Ecto neural progenitor cell (in vitro differentiated cells): ENCODE measurements at regions not wholly inside any gene's neighbourhood (a gene's known extent, or its start where the extent isn't known, plus 50 kb on each side); places are given as distances from the start of the nearest gene placed in this dataset.

ENCODE experiments used
- DNase-seq: peaks from one replicate; pipeline ENCODE4 v3.0.0-alpha.2; 2018; ENCODE audit warnings: low spot score

DNA sequence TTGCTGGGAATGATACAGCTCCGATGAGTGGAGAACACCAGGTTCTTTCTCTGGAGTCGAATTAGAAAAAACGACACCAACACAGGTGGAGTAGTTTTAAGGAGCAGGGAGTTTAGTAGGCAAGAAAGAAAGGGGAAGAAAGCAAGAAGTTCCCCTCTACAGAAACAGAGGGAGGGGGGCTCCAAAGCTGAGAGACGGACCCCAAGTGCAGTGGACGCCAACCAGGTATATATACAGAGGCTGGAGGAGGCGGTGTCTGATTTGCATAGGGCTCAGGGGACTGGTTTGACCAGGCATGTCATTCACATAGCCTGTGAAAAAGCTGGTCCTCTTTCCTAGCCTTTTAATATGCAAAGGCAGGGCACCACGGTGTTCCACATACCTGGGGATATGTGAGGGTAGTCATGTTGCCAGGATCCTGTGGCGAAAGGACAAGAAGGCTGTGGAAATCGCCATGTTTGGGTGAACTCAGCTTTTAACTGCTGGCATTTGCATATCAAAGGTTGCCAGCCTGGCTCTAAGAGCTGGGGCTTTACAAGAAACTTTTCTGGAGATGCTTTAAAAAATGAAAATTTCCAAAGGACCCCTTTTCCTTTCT is 887.4 kb upstream of the EPHA6 start:
- no peak for DNase-seq

DNA sequence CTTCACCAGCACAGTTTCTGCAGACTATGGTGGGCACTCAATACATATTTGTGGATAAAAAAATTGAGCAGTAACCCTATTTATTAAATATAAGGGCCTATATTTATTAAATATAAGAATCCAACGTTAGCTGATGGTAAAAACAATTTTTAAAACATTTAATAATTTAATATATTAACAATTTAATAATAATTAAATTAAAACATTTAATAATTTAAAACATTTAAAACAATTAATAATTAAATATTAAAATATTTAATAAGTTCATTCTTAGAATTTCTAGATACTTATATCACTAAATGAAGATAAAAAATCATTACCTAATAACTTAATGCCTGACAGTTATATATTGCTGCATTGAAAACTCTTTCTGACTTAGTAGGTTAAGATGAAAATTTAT is 880.2 kb upstream of the EPHA6 start:
- DNase-seq: no peak

DNA sequence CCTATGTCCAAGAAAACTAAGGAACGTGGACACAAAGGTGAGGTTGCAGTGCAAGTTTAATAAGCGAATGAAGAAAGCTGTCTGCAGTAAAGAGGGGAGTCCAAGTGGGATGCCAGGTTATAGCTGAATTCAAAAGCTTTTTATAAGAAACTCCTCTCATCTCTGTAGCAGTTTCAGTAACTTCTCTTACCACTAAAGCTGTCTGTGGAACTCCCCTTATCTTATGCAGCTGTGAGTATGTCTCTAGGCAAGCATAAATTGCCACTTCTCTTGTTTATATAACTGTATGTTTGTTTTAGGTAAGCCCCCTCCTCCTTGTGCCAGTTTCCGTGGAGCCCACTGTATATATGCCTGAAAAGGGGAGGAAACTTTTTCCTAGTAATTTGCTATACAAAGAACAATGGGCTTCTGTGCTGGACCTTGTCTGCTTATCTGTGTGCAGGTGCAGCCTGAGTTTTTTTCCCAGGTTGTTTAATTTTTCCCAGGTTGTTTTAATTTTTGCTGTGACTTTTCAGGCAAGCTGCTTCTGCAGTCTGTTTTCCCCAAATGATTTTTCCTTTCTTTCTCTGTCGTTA is 875.1 kb upstream of the EPHA6 start:
- no peak for DNase-seq

DNA sequence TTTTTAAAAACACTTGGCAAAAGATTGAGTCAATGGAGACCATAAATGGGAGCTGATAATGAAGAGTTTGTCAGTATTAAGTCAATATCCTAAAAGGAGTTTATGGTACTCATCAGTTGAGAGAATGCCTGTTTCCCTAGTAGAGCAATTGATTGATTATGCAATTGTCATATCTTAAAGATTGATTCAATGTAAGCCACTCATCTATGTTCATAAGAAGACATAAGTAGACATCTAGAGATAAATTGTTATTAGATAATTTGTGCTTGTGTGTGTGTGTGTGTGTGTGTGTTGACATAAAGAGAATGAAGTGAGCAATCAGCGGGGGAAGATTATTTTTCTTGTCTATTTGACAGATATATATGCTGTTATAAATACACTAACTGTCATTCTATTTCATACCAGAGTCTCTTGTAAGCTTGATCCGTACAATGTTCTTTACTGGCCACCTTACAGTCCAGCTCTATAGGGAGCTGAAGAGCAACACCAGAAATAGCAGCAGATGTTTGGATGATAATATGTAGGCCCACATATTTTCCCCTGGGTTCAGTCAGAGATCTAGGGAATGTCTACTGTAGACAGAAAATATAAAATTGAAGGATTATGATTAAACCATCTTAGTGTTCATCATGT is 848.6 kb upstream of the EPHA6 start:
- DNase-seq: no peak

DNA sequence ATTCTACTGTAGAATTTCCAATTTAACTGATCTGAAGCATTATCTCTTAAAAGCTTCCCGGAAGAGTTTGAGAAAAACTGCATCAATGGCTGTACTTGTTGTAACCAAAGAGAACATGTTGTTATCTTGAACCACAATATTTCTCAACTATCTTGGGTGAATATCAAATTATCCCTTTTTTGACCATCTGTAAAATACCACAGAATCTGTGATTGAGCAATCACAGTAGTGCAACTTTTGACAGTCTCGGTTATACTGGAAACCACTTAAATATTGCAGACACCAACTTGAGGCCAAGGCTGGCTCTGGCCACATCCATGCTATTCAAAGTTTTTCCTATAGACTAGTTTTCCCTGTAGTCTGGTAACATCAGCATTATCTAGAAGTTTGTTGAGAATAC is 842.8 kb upstream of the EPHA6 start:
- no peak for DNase-seq

DNA sequence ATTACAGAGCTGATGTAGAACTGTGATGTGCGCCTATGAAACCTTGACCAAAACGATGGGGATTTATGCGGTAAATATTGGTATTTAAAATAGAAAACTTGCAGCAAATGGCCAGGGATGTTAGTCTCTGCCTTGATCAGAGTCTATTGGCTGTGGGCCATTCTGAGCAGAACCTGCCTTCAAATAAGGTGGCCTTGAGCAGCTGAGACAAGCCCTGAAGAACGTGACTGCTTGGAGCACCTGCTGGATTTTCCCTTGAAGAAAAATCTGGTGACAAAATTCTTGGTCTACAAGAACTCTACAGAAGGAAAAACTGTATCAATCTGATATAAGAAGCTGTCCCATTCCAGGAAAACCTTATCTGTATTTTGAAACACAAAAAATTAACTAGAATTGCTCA is 820.1 kb upstream of the EPHA6 start:
- DNase-seq: no peak

DNA sequence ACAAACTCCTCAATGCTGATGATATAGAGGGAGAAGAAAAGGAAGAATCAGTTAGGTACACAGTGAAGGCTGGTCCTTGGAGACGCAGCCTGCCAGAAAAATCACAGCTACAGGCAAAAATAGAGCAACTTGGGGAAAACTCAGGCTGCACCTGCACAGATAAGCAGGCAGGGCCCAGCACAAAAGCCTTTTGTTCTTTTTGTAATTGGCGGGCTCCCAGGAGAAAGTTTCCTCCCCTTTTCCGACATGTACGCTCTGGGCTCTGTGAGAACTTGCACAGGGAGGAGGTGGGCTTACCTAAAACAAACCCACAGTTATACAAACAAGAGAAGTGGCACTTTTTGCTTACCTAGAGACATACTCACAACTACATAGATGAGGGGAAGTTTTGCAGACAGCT is 813.4 kb upstream of the EPHA6 start:
- DNase-seq: peak; percentile 46

DNA sequence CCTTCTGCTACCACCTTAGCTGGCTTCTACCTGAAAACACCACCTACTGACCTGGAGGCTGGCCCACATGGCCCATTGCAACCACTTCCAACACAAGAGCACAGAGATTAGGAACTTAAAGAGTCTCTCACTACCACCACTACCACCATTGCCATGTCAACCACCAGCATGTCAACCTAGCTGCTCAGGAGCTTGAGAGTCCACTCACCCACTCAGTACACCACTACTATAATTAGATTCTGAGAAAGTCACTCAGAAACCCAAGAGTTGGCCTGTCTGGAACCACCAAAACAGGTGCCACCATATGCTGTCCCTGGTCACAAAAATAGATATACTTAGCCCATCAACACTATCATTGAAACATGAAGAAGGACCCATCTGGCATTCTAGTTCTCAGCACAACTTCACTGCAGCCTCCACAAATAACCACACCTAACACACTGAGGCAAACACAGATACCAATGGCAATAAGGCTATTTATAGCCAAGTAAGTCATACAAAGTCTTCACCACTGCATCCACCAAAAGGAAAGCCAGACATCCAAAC is 806.7 kb upstream of the EPHA6 start:
- no peak for DNase-seq

DNA sequence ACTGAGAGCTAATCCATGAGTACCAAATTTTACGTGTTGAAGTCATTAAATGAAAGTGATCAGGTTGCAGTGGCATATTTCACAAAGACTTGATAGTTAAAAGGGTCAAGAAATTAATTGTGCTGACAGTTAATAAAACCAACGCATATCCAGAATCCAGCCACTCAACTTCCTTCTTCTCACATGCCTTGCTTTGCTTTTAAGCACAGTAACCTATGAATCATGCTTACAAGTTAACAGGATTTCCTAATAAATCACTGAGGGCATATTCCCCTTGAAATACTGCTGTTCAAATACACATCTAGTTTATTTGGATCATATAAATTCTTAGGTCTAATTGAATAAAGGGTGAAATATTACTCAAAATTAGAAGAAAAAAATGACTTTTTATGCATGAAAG is 801.5 kb upstream of the EPHA6 start:
- no peak for DNase-seq

DNA sequence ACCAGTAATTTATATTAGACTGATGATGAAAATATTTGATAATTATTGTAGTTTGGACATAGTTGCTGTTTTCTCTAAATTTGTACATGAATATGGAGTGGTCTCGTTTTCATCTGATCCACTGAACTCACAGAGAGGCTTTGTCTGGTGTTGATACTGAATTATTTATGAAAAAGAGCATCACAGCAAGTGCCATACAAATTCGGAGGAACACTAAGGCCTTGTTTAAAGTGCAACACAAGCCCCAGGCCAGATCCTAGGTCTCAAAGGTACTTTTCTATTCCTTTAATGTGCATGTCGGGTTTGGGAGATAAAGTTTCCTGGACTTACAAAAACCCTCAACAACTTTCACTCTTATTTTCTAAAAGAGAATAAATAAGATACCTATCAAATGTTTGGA is 796.8 kb upstream of the EPHA6 start:
- no peak for DNase-seq

DNA sequence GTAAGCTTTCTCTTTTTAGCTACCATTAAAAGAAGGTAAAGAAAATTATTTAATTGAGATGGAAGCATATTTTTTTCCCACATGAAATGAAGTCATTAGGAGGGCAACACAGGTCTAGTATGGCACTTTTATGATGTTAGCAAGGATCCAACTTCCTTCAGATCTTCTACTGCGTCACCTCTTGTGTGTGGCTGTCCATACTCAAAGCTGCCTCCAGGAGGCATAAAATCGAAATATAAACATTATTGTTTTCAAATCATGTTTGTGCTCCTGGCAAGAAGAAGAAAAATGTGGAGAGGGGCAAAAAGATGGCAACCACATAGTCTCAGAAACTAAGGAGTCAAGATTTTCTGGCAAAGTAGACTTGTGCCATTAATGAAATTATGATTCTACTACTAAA is 791.7 kb upstream of the EPHA6 start:
- no peak for DNase-seq

DNA sequence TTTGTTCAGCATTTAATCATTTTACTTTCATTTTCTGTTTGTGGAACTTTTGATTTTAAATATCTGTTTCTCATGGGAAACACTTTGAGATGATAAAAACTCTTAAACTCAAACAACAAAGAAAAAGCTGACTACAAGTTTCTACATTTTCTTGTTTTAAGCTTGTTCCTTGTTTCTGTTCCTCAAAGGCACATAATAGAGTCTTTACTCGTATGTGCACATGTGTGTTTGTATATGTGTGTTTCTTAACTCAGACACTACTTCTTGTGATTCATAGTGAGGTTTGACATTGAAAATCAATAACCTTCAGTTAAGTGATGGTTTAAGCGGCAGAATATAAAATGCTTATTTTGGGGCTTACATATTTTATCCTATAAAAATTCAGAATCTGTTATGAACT is 786.7 kb upstream of the EPHA6 start:
- DNase-seq: no peak

DNA sequence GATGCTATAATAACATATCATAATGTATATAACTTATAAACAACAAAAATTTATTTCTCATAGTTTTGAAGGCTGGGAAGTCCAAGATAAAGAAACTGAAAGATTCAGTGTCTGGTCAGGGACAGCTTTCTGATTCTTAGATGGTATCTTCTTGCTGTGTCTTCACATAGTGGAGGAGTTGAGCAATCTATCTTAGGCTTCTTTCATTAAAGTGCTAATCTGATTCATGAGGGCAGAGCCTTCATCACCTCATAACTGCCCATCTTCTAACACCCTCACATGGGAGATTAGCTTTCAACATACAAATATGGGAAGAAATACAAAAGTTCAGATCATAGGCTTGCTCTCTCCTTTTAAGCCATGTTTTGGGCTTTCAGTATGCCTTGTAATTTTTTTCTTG is 774.8 kb upstream of the EPHA6 start:
- no peak for DNase-seq

DNA sequence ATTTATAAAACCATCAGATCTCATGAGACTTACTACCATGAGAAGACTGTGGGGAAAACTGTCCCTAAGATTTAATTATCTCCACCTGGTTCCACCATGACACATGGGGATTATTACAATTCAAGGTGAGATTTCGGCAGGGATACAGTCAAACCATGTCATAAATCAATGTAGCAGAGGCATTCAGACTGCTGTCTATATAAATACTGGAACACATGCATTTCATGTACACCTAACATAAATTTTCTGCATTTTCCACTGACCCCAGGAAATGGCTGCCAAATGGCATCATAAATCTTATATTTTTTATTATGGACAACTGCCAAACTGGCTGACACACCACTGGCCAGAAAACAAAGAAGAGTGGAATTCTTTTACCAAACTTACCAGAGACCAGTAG is 755.1 kb upstream of the EPHA6 start:
- no peak for DNase-seq

DNA sequence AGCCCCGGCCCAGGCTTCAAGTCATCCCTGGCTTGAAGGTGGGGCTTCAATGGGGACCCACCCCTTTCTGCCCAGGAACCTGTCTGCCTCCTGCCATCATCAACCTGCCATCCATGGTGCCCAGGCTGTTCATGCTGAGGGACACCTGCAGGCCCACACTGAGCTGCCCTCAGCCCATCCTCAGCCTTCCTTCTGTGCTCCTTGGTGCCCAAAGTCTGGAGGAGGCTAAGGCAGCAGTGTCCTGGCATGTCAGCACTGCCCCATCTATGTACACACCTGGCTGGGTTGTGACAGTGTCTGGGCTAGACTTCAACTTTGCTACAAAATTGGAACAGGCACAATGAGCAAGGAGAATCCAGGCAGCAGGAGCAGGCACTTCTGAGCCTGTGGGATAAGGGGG is 745.3 kb upstream of the EPHA6 start:
- no peak for DNase-seq

DNA sequence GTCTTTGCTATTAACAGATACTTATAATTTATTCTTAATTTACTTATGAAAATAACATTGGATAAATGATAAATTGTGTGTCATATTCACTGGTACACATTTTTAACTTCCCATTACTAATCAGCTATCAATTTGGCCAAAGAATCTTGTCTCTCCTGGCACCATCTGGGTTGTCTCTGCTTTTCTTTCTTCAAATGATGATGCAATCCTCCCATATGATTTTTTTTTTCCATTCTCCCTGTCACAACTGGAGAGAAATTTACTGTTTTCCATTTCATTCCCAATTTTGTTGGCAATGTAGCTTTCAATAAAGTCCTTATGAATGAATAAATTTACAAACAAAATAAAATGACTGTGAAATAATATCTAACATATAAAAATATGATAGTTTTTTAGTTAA is 743.7 kb upstream of the EPHA6 start:
- no peak for DNase-seq

DNA sequence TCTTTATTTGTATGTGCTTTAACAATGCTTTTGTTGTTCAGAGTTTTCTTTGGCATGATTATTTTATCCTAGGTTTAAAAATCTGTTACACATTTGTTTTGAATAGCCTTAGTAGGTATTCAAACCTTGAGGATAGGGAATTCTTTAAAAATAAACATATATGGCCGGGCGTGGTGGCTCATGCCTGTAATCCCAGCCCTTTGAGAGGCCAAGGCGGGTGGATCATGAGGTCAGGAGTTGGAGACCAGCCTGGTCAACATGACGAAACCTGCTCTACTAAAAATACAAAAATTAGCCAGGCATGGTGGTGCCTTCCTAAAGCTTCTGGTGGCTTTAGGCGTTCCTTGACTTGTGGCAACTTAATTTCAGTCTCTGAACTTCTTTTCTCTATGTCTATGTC is 743.3 kb upstream of the EPHA6 start:
- no peak for DNase-seq

DNA sequence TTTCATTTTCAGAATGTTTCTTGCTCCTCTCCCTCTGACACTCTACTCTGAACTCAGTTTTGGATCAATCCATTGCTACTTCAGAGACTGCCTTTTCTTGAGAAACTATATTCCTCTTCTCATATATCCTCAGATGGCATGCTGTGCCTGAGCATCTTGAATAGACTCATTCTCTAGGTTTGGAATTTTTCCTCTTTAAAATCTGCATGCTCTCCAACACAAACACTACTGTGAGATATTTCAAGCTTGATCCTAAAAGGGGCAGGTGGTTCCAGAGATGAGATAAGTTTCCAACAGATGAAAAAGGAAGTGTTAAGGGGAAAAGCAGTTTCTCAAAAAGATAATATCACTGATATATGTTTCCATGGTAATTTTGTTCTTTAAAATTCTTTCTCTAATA is 742.2 kb upstream of the EPHA6 start:
- DNase-seq: no peak

DNA sequence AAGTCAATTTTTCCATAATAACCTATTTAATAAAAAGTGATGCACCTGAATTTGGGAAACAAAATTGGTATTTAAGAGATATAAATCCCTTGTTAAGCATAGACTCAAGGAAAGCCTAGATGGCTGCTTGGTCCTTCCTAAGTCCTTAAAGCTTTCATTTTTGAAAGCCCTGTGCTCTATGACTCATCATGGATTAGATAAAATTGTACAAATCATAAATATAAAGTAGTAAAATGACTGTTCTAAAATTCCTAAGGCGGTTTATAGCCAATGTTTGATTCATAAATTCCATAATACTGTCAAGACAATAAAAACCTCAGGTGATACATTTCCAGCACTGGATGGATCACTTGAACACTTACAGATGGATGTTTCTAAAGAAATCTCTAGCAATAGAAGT is 730.8 kb upstream of the EPHA6 start:
- no peak for DNase-seq

DNA sequence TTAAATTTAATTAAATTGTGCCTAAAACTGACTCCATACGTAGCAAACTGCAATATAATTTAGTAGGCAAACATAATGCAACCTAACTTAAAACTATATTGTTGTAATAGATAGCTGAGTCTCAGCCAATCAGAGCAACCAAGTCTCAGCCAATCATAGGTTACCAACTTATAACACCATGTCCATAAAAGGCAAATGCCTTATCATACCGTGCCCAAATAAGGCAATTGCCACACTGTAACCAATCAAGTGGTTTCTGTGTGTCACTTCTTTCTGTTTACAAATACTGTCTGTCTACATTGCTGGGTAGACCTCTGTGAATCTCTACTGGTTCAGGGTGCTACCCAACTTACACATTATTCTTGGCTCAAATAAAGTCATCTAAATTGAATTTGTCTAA is 728.4 kb upstream of the EPHA6 start:
- no peak for DNase-seq

DNA sequence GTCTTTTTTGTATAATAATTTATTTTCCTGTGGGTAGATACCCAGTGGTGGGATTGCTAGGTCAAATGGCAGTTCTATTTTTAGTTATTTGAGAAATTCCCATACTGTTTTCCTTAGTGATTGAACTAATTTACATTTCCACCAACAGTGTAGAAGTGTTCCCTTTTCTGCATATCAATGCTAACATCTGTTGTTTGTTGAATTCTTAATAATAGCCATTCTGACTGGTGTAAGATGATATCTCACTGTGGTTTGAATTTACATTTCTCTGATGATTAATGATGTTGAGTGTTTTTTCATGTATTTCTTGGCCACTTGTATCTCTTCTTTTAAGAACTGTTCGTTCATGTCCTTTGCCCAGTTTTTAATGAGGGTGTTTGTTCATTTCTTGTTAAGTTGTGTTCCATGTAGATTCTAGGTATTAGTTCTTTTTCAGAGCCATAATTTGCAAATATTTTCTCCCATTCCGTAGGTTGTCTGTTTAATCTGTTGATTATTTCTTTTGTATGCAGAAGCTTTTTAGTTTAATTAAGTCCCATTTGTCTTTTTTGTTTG is 713.3 kb upstream of the EPHA6 start:
- no peak for DNase-seq

DNA sequence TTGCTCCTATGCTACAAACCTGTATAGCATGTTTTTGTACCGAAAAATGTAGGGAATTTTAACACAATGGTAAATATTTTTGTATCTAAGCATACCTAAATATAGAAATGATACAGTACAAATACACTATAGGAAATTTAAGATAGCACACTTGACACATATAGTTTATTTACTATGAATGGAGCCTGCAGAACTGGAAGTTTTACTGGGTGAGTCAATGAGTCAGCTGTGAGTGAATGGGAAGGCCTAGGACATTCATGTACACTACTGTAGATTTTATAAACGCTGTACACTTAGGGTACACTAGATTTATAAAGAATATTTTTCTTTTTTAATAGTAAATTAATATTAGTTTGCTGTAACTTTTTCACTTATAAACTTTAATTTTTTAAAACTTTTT is 707.7 kb upstream of the EPHA6 start:
- DNase-seq: no peak
